ENCODE measurements at regions not wholly inside any gene's neighbourhood (a gene's known extent, or its start where the extent isn't known, plus 50 kb on each side); places are given as distances from the start of the nearest gene placed in this dataset.
A peak's percentile ranks its signal among the peaks of the same experiment; 100 is the strongest.
"Not testable (repeated sequence)": the region's sequence is repeated elsewhere in the genome, so short reads cannot be mapped to it uniquely, and the experiment has no call there.

- not testable (repeated sequence) for DNase-seq (ENCODE audit: low spot score)
Measured at GRCh38 chr17:445839-446238, 93.2 kb upstream of the RPH3AL start, which contains the start of gene RFLNB. TSS of gene RFLNB (minus strand) at chr17:445939.

GRCh38 chr17:444879-445454, 92.4 kb upstream of the RPH3AL start:
- no peak for DNase-seq (ENCODE audit: low spot score)

DNA sequence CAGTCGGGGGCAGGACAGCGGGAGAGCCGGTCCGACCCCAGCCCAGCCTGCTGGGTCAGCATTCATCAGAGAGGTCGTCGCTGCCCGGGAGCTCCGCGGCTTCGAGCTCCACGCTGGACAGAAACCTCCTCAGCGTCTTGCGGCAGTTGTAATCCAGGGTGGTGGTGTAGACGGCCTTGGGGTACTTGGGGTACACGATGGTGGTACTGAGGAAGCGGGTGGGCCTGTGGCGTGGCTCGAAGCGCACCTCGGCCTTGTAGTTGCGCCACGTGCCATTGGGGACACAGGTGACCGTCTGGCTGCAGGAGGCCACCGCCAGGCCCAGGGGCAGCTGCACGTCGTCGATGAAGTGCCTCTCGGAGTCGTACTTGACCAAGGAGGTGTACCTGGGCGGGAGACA, 90.5 kb upstream of the RPH3AL start:
- DNase-seq (ENCODE audit: low spot score): no peak

- DNase-seq (ENCODE audit: low spot score): no peak
Measured at GRCh38 chr17:441155-441950, 88.7 kb upstream of the RPH3AL start.

DNA sequence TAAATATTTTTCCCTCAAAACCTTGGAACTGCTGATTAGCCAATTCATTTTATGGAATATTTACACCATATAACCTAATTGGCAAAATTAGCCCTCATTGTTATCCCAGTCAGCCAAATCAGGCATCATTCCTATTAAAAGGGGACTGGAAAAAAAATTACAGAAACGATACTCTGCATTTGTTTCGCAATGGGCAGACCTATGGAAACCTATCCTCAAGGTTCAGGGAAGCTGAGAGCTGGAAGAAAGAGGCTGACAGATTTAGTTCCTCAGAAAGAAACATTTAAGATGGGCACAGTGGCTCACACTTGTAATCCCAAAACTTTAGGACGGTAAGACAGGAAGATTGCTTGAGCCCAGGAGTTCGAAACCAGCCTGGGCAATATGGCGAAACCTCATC, 85.6 kb upstream of the RPH3AL start:
- DNase-seq (ENCODE audit: low spot score): no peak

DNA sequence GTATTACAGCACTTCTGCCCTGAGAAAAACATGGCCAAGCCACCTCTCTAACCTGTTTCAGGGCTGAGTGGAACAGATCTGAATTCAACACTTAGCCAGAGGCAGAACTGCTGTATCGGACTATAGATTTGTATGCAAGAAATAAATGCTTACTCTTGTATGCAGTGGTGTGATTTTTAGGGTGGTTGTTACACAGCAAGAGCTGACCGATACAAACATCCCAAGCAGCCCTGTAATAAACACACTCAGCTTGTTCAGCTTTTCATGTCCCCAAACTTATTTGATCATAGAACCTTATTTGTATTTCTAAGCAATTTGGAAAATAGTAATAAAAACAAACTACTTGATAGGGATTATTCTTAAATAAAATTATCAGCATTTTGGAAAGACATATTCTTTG, 84.9 kb upstream of the RPH3AL start:
- DNase-seq (ENCODE audit: low spot score): no peak

- no peak for DNase-seq (ENCODE audit: low spot score)
Measured at GRCh38 chr17:436571-436970, 84.0 kb upstream of the RPH3AL start.

DNA sequence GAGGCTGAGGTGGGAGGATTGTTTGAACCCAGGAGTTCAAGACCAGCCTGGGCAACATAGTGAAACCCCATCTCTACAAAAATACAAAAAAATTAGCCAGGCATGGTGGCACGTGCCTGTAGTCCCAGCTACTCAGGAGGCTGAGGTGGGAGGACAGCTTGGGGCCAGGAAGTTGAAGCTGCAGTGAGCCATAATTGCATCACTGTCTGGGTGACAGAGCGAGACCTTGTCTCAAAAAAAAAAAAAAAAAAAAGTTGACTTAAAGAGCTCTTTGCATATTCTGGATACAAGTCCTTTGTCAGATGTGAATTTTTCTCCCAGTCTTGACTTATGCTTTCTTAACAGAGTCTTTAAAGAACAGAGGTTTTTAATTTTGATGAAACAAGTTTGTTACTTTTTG, 79.9 kb upstream of the RPH3AL start:
- DNase-seq (ENCODE audit: low spot score): not testable (repeated sequence)

GRCh38 chr17:431494-431893, 78.9 kb upstream of the RPH3AL start:
- no peak for DNase-seq (ENCODE audit: low spot score)

DNA sequence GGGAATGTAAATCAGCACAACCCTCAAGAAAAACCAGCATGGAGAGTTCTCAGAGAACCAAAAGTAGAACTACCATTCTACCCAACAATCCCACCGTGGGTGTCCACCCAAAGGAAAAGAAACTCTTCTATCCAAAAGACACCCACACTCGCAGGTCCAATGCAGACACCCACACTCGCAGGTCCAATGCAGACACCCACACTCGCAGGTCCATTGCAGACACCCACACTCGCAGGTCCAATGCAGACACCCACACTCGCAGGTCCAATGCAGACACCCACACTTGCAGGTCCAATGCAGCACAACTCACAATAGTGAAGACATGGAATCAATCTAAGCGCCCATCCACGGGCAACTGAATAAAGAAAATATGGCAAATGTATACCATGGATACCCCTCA, 77.0 kb upstream of the RPH3AL start:
- no peak for DNase-seq (ENCODE audit: low spot score)

DNA sequence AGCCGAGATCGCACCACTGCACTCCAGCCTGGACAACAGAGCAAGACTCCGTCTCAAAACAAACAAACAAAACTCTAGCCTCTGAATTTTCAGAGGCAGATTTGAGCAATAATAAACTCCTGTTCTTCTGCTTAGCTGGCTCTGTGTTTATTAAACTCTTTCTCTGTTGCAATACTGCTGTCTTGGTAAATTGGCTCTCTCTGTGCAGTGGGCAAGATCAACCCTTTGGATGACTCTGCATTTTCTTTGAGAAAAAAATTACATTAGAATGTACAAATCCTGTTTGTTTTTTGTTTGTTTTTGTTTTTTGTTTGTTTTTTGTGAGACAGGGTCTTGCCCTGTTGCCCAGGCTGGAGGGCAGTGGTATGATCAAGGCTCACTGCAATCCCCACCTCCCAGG, 75.8 kb upstream of the RPH3AL start:
- no peak for DNase-seq (ENCODE audit: low spot score)

DNA sequence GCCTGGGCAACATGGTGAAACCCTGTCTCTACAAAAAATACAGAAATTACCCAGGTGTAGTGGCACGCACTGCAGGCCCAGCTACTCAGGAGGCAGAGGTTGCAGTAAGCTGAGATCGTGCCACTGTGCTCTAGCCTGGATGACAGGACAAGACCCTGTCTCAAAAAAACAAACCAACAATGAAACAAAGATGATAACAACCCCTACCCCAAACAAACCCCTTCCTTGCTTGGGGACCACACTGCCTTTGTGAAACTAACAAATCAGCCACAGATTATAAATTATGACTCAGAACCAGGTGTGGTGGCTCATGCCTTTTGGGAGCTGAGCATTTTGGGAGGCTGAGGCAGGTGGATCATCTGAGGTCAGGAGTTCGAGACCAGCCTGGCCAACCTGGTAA, 75.3 kb upstream of the RPH3AL start:
- DNase-seq (ENCODE audit: low spot score): no peak

DNA sequence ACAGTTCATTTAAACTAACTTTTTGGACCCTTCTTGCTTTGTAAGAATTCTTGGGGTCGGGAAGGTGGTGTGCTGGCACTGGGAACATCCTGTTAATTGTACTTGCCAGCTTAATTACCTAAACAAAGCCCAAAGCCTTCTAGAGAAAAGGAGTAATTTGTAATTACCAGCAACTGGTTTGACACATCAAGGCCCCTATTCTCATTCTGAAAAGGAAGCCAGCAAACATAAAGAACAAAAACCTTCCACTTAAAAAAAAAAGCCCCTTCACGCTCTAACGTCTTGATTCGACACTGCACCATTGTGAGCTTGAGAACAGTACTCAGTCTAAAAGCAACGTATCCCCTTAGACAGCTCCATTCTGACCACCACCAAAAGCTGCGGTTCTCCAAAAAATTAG, 74.7 kb upstream of the RPH3AL start:
- peak; percentile 27 for DNase-seq (ENCODE audit: low spot score)

DNA sequence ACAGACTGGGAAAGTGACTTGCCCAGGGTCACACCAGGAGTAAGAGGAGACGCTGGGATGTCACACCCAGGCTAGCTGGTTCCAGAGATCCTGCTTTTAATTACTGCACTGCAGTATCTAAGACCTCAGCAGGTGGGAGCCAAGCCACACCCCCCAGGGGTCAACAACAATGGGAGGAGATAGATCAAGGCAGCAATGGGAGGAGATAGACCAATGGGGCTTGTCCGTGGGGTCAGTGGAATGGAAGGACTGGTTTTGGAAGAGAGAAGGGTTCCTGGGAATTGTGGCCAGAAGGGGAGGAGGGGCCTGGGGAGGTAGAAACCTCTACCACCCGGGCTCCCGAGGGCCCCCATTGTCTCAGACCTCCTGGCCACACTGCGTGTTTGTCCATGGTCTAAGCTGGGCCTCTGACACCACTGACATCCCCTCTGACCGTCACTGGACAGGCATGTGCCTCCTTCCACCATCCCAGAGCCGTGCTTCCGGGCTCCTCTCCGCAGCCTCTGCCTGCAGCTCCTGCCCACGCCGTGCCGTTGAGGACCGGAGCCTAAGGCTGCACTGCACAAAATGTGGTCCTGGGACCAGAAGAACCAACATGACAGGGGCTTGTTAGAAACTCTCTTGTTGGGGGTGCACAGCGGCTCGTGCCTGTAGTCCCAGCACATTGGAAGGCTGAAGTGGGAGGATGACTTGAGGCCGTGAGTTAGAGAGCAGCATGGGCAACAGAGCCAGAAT, 69.8 kb upstream of the RPH3AL start:
- DNase-seq (ENCODE audit: low spot score): peak; percentile 21

- no peak for DNase-seq (ENCODE audit: low spot score)
Measured at GRCh38 chr17:420479-421175, 68.0 kb upstream of the RPH3AL start.

GRCh38 chr17:419073-419735, 66.6 kb upstream of the RPH3AL start:
- no peak for DNase-seq (ENCODE audit: low spot score)

GRCh38 chr17:418421-418751, 65.8 kb upstream of the RPH3AL start:
- no peak for DNase-seq (ENCODE audit: low spot score)

- no peak for DNase-seq (ENCODE audit: low spot score)
Measured at GRCh38 chr17:417691-418420, 65.2 kb upstream of the RPH3AL start.

DNA sequence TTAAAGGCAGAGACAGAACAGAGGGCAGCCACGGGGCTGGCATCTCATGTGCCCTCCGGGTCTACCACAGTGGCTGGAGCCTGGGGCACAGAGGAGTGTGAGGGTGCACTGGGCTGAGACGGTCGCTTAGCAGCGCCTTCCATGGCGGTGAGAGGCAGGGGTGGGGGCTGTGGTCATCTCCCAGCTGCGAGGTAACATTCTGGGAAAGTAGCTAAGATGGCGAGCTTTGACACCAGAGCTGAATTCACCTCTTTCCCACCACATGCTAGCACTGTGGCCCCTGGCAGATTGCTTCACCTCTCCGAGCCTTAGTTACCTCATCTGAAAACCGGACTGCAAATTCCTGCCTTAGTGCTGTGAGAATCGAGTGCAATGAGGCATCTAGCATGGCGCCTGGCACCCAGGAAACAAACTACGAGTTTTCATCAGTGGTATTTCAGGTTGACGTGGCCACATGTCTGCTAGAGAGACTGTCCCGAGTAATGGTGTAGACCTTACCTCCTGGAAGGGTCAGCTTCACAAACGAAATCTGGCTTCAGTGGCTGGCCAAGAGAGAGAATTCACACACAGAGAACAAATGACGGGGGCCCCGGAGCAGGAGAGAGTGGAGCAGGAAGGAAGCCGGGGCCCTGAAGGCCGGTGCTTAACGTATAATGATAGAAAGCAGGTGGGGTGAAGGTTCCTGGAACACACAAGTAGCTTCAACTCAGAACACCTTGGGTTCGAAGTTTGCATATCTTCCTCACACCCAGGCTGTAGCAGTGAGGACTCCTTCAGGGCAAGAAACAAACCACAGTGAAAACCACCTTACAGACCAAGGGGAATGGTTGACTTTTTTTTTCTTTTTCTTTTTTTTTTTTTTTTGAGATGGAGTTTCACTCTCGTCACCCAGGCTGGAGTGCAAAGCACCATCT, 63.9 kb upstream of the RPH3AL start:
- DNase-seq (ENCODE audit: low spot score): no peak

DNA sequence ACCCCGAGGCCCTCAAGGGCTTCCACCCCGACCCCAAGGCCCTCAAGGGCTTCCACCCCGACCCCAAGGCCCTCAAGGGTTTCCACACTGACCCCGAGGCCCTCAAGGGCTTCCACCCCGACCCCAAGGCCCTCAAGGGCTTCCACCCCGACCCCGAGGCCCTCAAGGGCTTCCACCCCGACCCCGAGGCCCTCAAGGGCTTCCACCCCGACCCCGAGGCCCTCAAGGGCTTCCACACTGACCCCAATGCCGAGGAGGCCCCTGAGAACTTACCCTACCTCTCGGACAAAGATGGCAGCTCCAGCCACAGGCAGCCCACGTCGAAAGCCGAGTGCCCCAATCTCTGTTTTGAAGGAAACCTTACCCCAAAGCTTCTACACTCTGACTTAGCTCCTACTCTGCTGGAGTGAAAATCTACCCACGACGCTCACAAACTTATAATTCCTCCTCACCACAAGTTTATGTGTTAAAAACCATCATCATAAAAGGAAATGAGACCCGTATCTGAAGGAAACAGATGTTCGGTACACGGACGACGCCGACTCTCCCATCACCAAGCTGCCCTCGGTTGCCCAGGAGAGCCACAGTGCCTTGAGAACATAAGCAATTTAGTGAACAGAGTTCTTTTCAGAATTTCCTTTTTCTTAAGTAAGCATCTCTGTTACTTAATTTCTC, 61.2 kb upstream of the RPH3AL start:
- no peak for DNase-seq (ENCODE audit: low spot score)

All from iPS-NIHi11 (cell line).